ENCODE measurements at regions not wholly inside any gene's neighbourhood (a gene's known extent, or its start where the extent isn't known, plus 50 kb on each side); places are given as distances from the start of the nearest gene placed in this dataset.

GRCh38 chr1:95615421-95615820 is 381.4 kb downstream of the RWDD3 start:
- BruUV-seq (replicated peaks): no TSS peak
- peaks cover 4% of the 10 kb centered on the region; the same call in 1 of the 2 replicates for H3K9me2 ChIP-seq (ENCODE audit: insufficient read depth)
- H3K4me2 ChIP-seq: no peak overlapping the region
- no peaks in the 10 kb centered on the region for H3K4me1 ChIP-seq (replicated peaks; ENCODE audit: insufficient read depth)
- TF ChIP-seq CTCF (conservative IDR thresholded peaks at IDR 0.05) (no peak), EZH2 (IDR thresholded peaks at IDR 0.05; ENCODE audit: low read depth) (no peak)
- H3F3A ChIP-seq (ENCODE audit: insufficient read depth, low read depth): no peaks in the 10 kb centered on the region
- H3K27ac ChIP-seq: no peak overlapping the region
- no peaks in the 10 kb centered on the region; the same call in 1 of the 2 replicates for H3K9me3 ChIP-seq (ENCODE audit: insufficient read depth, low read depth)
- H3K4me3 ChIP-seq: no peak overlapping the region
- ChIA-PET POLR2A (ENCODE audit: unreplicated experiment) (no interaction called here), CTCF (no interaction called here)
- H3K36me3 ChIP-seq (ENCODE audit: low read depth): no peaks in the 10 kb centered on the region
- no peaks in the 10 kb centered on the region for H4K20me1 ChIP-seq (ENCODE audit: insufficient read depth)
- no peak for DNase-seq
- no peaks in the 10 kb centered on the region for H3K27me3 ChIP-seq (ENCODE audit: insufficient read depth, low read depth)
- H3K79me2 ChIP-seq (ENCODE audit: low read depth): no peaks in the 10 kb centered on the region
- intact Hi-C loops (cut with micrococcal nuclease; ENCODE audit: unreplicated experiment): no loop called here
- H2AFZ ChIP-seq: no peak overlapping the region

GRCh38 chr1:95620076-95620475 is 386.1 kb downstream of the RWDD3 start:
- Histone ChIP-seq H4K20me1 (ENCODE audit: insufficient read depth) (no peaks in the 10 kb centered on the region), H3K36me3 (ENCODE audit: low read depth) (no peaks in the 10 kb centered on the region), H3K27ac (no peak overlapping the region), H3K4me2 (no peak overlapping the region), H3K9me3 (ENCODE audit: insufficient read depth, low read depth) (no peaks in the 10 kb centered on the region), H3K4me1 (replicated peaks; ENCODE audit: insufficient read depth) (no peaks in the 10 kb centered on the region), H3K9me2 (ENCODE audit: insufficient read depth) (peaks cover 4% of the 10 kb centered on the region; the same call in 1 of the 2 replicates), H2AFZ (no peak overlapping the region), H3K79me2 (ENCODE audit: low read depth) (no peaks in the 10 kb centered on the region), H3K4me3 (no peak overlapping the region), H3K27me3 (ENCODE audit: insufficient read depth, low read depth) (no peaks in the 10 kb centered on the region), H3F3A (ENCODE audit: insufficient read depth, low read depth) (no peaks in the 10 kb centered on the region)
- POLR2A ChIA-PET (ENCODE audit: unreplicated experiment): no interaction called here
- intact Hi-C loops (cut with micrococcal nuclease; ENCODE audit: unreplicated experiment): no loop called here
- CTCF ChIA-PET: no interaction called here
- BruUV-seq (replicated peaks): no TSS peak
- TF ChIP-seq EZH2 (IDR thresholded peaks at IDR 0.05; ENCODE audit: low read depth) (no peak), CTCF (conservative IDR thresholded peaks at IDR 0.05) (no peak)
- no peak for DNase-seq

GRCh38 chr1:95622609-95623008 is 388.6 kb downstream of the RWDD3 start:
- intact Hi-C loops (cut with micrococcal nuclease; ENCODE audit: unreplicated experiment): no loop called here
- CTCF ChIA-PET: no interaction called here

More at GRCh38 chr1:95622609-95623008, 388.6 kb downstream of the RWDD3 start:
- H3F3A ChIP-seq (ENCODE audit: insufficient read depth, low read depth): no peaks in the 10 kb centered on the region
- no peak overlapping the region for H3K27ac ChIP-seq
- H3K36me3 ChIP-seq (ENCODE audit: low read depth): no peaks in the 10 kb centered on the region
- no peaks in the 10 kb centered on the region for H3K27me3 ChIP-seq (ENCODE audit: insufficient read depth, low read depth)
- BruUV-seq (replicated peaks): no TSS peak
- POLR2A ChIA-PET (ENCODE audit: unreplicated experiment): no interaction called here
- 0 out of 2 replicates have a peak overlapping the region, but pooled peaks have one; percentile 23 for H2AFZ ChIP-seq
- no peaks in the 10 kb centered on the region for H3K9me3 ChIP-seq (ENCODE audit: insufficient read depth, low read depth)
- H3K79me2 ChIP-seq (ENCODE audit: low read depth): no peaks in the 10 kb centered on the region
- H3K4me3 ChIP-seq: no peak overlapping the region
- DNase-seq: no peak
- TF ChIP-seq CTCF (conservative IDR thresholded peaks at IDR 0.05): no peak
- TF ChIP-seq EZH2 (IDR thresholded peaks at IDR 0.05; ENCODE audit: low read depth): no peak
- H3K4me1 ChIP-seq (replicated peaks; ENCODE audit: insufficient read depth): no peaks in the 10 kb centered on the region
- no peaks in the 10 kb centered on the region for H4K20me1 ChIP-seq (ENCODE audit: insufficient read depth)
- no peak overlapping the region for H3K4me2 ChIP-seq
- H3K9me2 ChIP-seq (ENCODE audit: insufficient read depth): no peaks in the 10 kb centered on the region

All from PC-9 (cell line).